Nephron progenitor cell (in vitro differentiated cells): ENCODE measurements at regions not wholly inside any gene's neighbourhood (a gene's known extent, or its start where the extent isn't known, plus 50 kb on each side); places are given as distances from the start of the nearest gene placed in this dataset.
A peak's percentile ranks its signal among the peaks of the same experiment; 100 is the strongest.

Experiments
- DNase-seq: peaks from one replicate; pipeline ENCODE4 v3.0.0; 2021
- H3K27ac Mint-ChIP-seq: 2 replicates; pipeline ENCODE4 v1.8.0; 2021; ENCODE audit warnings: mild to moderate bottlenecking, moderate library complexity, mixed read lengths
- H3K27me3 Mint-ChIP-seq: 2 replicates; pipeline ENCODE4 v1.8.0; 2021; ENCODE audit warnings: mild to moderate bottlenecking, low read depth, mixed read lengths; ENCODE audit not compliant: poor library complexity
- H3K36me3 Mint-ChIP-seq: 2 replicates; pipeline ENCODE4 v1.8.0; 2021; ENCODE audit warnings: low read depth, mixed read lengths
- H3K4me1 Mint-ChIP-seq: 2 replicates; pipeline ENCODE4 v1.8.0; 2021; ENCODE audit warnings: mixed read lengths
- H3K4me3 Mint-ChIP-seq: 2 replicates; pipeline ENCODE4 v1.8.0; 2021; ENCODE audit warnings: mild to moderate bottlenecking, moderate library complexity, mixed read lengths
- H3K9me3 Mint-ChIP-seq: 2 replicates; pipeline ENCODE4 v1.8.0; 2021; ENCODE audit warnings: mild to moderate bottlenecking, moderate library complexity, mixed read lengths
- TF ChIP-seq, protein P1 (sequence below): fragments of 200-600 bp; sonication (generic); IDR thresholded peaks from 2 replicates; pipeline ENCODE4 v1.5.0; 2021; ENCODE audit warnings: antibody characterized with exemption

GRCh38 chr6:145445674-145446073 lies 289.6 kb downstream of the EPM2A start:
- Mint-ChIP-seq H3K27me3 (peaks cover 5% of the 10 kb centered on the region), H3K4me1 (no peaks in the 10 kb centered on the region), H3K9me3 (peaks cover 66% of the 10 kb centered on the region), H3K36me3 (peaks cover 25% of the 10 kb centered on the region), H3K4me3 (no peak overlapping the region), H3K27ac (no peak overlapping the region)
- DNase-seq: no peak
- TF ChIP-seq, protein P1, sequence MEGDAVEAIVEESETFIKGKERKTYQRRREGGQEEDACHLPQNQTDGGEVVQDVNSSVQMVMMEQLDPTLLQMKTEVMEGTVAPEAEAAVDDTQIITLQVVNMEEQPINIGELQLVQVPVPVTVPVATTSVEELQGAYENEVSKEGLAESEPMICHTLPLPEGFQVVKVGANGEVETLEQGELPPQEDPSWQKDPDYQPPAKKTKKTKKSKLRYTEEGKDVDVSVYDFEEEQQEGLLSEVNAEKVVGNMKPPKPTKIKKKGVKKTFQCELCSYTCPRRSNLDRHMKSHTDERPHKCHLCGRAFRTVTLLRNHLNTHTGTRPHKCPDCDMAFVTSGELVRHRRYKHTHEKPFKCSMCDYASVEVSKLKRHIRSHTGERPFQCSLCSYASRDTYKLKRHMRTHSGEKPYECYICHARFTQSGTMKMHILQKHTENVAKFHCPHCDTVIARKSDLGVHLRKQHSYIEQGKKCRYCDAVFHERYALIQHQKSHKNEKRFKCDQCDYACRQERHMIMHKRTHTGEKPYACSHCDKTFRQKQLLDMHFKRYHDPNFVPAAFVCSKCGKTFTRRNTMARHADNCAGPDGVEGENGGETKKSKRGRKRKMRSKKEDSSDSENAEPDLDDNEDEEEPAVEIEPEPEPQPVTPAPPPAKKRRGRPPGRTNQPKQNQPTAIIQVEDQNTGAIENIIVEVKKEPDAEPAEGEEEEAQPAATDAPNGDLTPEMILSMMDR: no peak

DNA sequence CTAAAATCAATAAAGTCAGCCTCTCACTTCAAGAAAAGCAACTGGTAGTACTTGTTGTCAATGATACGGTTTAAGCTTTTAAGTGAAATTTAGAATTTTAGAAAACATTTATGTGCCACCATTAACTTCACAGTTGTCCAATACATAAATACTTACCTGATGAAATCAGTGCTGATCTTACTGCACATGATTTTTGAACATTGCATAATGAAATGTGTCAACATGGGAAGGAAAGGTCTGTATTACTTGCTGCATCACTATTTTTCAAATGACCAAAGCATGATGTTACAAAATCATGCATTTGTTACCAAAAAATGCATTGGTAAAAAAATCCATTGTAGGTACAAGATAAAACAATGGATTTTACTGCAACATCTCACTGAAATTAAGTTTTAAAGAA lies 284.3 kb downstream of the EPM2A start:
- Mint-ChIP-seq H3K27me3 (peaks cover 7% of the 10 kb centered on the region), H3K9me3 (peaks cover 14% of the 10 kb centered on the region), H3K4me1 (peaks cover 7% of the 10 kb centered on the region), H3K27ac (no peak overlapping the region), H3K36me3 (peaks cover 7% of the 10 kb centered on the region), H3K4me3 (no peak overlapping the region)
- DNase-seq: no peak
- TF ChIP-seq, protein P1: no peak

DNA sequence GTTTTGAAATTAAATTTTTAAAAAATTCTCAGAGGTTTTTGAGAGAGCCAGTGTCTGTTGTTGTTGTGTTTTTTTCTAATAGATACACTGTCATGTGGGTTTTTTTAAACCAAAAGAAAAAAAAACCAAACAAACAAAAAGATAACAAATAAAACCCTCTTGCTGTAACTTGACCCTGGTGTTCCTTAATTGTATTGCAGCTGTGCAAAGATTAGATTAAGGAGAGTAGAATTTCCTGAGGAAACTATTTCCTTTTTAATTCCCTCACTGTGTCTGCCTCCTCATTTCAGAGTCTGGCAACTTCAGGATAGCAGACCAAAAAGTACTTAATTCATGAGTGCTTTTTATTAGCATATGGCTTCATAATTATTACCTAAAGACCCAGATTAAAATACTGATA lies 281.9 kb downstream of the EPM2A start:
- Mint-ChIP-seq H3K36me3 (no peaks in the 10 kb centered on the region), H3K4me1 (peaks cover 7% of the 10 kb centered on the region), H3K9me3 (no peaks in the 10 kb centered on the region), H3K4me3 (no peak overlapping the region), H3K27ac (peak overlapping the region; percentile 32), H3K27me3 (peaks cover 2% of the 10 kb centered on the region)
- DNase-seq: no peak
- TF ChIP-seq, protein P1: peak; percentile 37

DNA sequence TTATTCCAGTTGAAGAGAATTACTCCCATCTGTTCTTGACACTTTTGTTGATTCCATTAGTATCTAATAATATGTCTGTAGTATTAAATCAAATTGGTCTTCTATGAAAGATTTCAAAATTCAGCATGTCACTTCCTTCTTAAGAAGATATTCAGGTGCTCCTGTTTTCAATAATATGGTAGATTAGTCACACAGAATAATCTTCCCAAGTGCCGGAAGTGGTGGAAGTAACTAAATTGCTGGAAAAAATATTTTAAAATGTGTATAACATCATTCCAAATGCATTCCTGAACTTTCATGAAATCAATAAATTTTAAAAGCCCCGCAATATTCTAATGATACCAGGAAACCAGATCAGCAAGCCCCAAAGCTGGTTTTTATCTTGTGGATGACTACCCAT lies 281.3 kb downstream of the EPM2A start:
- Mint-ChIP-seq H3K27ac (no peak overlapping the region), H3K4me3 (no peak overlapping the region), H3K36me3 (no peaks in the 10 kb centered on the region), H3K27me3 (peaks cover 2% of the 10 kb centered on the region), H3K4me1 (peaks cover 7% of the 10 kb centered on the region), H3K9me3 (no peaks in the 10 kb centered on the region)
- TF ChIP-seq, protein P1: no peak
- no peak for DNase-seq

DNA sequence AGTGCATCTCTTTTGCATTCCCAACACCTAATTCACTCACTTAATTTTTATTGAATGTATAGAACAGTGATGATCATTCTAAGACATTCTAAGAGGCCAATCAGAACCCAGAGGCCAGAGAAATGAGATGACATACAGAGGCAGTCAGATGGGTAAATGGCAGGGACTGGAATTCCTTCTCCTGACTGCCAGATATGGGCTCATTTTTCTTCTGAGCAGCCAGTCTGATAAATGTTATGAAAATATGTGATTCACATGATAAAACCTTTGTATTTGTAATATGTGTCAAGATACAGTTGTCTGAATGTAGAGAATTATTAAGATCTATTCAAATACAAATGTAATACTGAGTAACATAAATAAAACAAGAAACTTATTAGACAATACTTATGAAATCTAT lies 277.8 kb downstream of the EPM2A start:
- Mint-ChIP-seq H3K27ac (no peak overlapping the region), H3K36me3 (no peaks in the 10 kb centered on the region), H3K9me3 (no peaks in the 10 kb centered on the region), H3K27me3 (peaks cover 2% of the 10 kb centered on the region), H3K4me3 (no peak overlapping the region), H3K4me1 (peaks cover 7% of the 10 kb centered on the region)
- TF ChIP-seq, protein P1: no peak
- no peak for DNase-seq

- TF ChIP-seq, protein P1: no peak
- no peak for DNase-seq
- H3K4me3 Mint-ChIP-seq: no peak overlapping the region
- H3K36me3 Mint-ChIP-seq: peaks cover 7% of the 10 kb centered on the region
- H3K27ac Mint-ChIP-seq: no peak overlapping the region
- H3K9me3 Mint-ChIP-seq: peaks cover 16% of the 10 kb centered on the region
- H3K4me1 Mint-ChIP-seq: no peaks in the 10 kb centered on the region
- no peaks in the 10 kb centered on the region for H3K27me3 Mint-ChIP-seq
Observed at GRCh38 chr6:145468534-145468933, 266.8 kb downstream of the EPM2A start.
